ENCODE measurements at regions not wholly inside any gene's neighbourhood (a gene's known extent, or its start where the extent isn't known, plus 50 kb on each side); places are given as distances from the start of the nearest gene placed in this dataset.

GRCh38 chr6:138038142-138038870, 68.9 kb downstream of the PERP start:
- DNase-seq (ENCODE audit: extremely low spot score) = no peak
- POLR2A ChIA-PET = no interaction called here
- CTCF ChIA-PET = no interaction called here
- TF ChIP-seq CTCF (IDR thresholded peaks at IDR 0.05; ENCODE audit: control extremely low read depth, extremely low read depth, low read depth, missing control alignments) = no peak
